GM18511 (cell line): ENCODE measurements at regions not wholly inside any gene's neighbourhood (a gene's known extent, or its start where the extent isn't known, plus 50 kb on each side); places are given as distances from the start of the nearest gene placed in this dataset.
"Not testable (repeated sequence)": the region's sequence is repeated elsewhere in the genome, so short reads cannot be mapped to it uniquely, and the experiment has no call there.

Source experiments
- ATAC-seq: cut with Tn5 transposase; IDR thresholded peaks from one replicate; pipeline ENCODE4 v1.9.1; 2021; ENCODE audit warnings: mild to moderate bottlenecking, moderate library complexity; ENCODE audit not compliant: unreplicated experiment

- no peak for ATAC-seq
Measured at GRCh38 chr17:71494062-71494855, 626.6 kb upstream of the SOX9 start.

- ATAC-seq: no peak
Measured at GRCh38 chr17:71495420-71495819, 625.4 kb upstream of the SOX9 start.

- ATAC-seq: no peak
Measured at GRCh38 chr17:71496552-71496951, 624.3 kb upstream of the SOX9 start.

GRCh38 chr17:71500761-71501555 is 619.9 kb upstream of the SOX9 start:
- ATAC-seq: no peak

GRCh38 chr17:71501711-71502110 is 619.1 kb upstream of the SOX9 start:
- no peak for ATAC-seq

- no peak for ATAC-seq
Measured at GRCh38 chr17:71502443-71502842, 618.4 kb upstream of the SOX9 start.

GRCh38 chr17:71503710-71504465 is 616.9 kb upstream of the SOX9 start:
- no peak for ATAC-seq

- ATAC-seq: no peak
Measured at GRCh38 chr17:71505200-71505599, 615.6 kb upstream of the SOX9 start.

GRCh38 chr17:71505981-71506380 is 614.8 kb upstream of the SOX9 start:
- ATAC-seq: no peak

- no peak for ATAC-seq
Measured at GRCh38 chr17:71511266-71511995, 609.4 kb upstream of the SOX9 start.

GRCh38 chr17:71513725-71514124 is 607.1 kb upstream of the SOX9 start:
- not testable (repeated sequence) for ATAC-seq

- ATAC-seq: no peak
Measured at GRCh38 chr17:71516149-71516548, 604.7 kb upstream of the SOX9 start.

GRCh38 chr17:71519285-71519684 is 601.5 kb upstream of the SOX9 start:
- no peak for ATAC-seq

GRCh38 chr17:71521724-71522123 is 599.1 kb upstream of the SOX9 start:
- ATAC-seq: no peak

- no peak for ATAC-seq
Measured at GRCh38 chr17:71522383-71522782, 598.4 kb upstream of the SOX9 start.

GRCh38 chr17:71527311-71527710 is 593.5 kb upstream of the SOX9 start:
- ATAC-seq: no peak

GRCh38 chr17:71528210-71528609 is 592.6 kb upstream of the SOX9 start:
- no peak for ATAC-seq

- no peak for ATAC-seq
Measured at GRCh38 chr17:71530248-71530647, 590.6 kb upstream of the SOX9 start.

GRCh38 chr17:71535321-71535720 is 585.5 kb upstream of the SOX9 start:
- no peak for ATAC-seq

GRCh38 chr17:71546419-71546818 is 574.4 kb upstream of the SOX9 start:
- no peak for ATAC-seq

GRCh38 chr17:71547904-71548303 is 572.9 kb upstream of the SOX9 start:
- ATAC-seq: no peak
